GM10266 (cell line): ENCODE measurements at regions not wholly inside any gene's neighbourhood (a gene's known extent, or its start where the extent isn't known, plus 50 kb on each side); places are given as distances from the start of the nearest gene placed in this dataset.

ENCODE experiments used
- DNase-seq: peaks from one replicate; pipeline ENCODE4 v3.0.0; 2012; ENCODE audit errors: extremely low spot score
- TF ChIP-seq, protein P1 (sequence below): IDR thresholded peaks from 2 replicates; pipeline ENCODE4 v1.5.1; 2012; ENCODE audit warnings: mild to moderate bottlenecking, low read depth; ENCODE audit not compliant: control insufficient read depth, insufficient read depth; ENCODE audit errors: missing control alignments

DNA sequence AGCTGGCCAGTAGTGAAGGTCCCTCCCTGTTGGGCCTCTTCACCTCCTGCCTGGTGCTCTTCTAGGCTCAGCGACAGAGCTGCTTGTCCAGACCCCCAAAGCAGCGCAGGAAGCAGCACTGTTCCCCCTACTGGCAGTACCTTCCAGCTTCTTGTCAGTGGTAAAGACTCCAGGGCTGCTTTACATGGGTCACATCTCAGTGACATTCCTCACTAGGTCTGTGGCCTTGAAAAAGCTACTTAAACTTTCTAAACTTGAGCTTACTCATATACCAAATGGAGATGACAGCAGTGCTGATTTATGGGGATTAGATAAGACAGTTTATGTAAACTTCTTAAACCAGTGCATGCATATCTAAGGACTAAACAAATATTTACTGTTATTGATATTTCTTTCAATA, 117.3 kb downstream of the FAT4 start:
- DNase-seq: no peak
- TF ChIP-seq, protein P1, sequence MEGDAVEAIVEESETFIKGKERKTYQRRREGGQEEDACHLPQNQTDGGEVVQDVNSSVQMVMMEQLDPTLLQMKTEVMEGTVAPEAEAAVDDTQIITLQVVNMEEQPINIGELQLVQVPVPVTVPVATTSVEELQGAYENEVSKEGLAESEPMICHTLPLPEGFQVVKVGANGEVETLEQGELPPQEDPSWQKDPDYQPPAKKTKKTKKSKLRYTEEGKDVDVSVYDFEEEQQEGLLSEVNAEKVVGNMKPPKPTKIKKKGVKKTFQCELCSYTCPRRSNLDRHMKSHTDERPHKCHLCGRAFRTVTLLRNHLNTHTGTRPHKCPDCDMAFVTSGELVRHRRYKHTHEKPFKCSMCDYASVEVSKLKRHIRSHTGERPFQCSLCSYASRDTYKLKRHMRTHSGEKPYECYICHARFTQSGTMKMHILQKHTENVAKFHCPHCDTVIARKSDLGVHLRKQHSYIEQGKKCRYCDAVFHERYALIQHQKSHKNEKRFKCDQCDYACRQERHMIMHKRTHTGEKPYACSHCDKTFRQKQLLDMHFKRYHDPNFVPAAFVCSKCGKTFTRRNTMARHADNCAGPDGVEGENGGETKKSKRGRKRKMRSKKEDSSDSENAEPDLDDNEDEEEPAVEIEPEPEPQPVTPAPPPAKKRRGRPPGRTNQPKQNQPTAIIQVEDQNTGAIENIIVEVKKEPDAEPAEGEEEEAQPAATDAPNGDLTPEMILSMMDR: no peak

DNA sequence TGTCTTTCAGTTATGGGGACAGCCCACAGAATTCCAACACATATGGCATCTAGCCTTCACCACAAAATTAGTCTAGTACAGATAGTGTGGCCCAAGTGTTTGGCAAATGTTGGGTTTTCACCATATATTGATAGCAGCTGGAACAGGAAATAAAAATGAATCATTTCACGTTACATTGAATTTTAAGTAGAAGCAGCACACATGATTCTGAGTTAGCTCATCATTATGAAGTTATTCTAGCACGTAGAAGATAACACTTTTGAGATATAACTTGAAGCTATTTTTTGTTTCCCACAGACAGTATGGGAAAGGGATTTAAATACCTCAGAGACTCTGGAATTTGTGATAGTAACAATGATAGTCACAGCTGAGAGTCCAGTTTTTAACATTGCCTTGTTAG, 118.7 kb downstream of the FAT4 start:
- TF ChIP-seq, protein P1: no peak
- no peak for DNase-seq

DNA sequence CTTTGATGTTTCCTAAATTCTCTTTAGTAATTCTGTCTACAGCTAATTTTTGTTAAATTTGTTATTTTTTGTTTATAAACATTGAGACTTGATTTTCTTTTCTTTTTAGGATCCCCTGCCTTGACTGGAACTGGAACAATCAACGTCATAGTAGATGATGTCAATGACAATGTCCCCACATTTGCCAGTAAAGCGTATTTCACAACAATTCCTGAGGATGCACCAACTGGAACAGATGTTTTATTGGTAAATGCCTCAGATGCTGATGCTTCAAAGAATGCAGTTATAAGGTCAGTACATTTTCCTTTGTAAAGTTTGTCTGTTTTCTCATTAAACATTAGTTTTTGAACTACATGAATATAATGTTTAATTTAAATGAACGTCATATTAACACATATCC, 119.4 kb downstream of the FAT4 start:
- no peak for DNase-seq
- TF ChIP-seq, protein P1: no peak

DNA sequence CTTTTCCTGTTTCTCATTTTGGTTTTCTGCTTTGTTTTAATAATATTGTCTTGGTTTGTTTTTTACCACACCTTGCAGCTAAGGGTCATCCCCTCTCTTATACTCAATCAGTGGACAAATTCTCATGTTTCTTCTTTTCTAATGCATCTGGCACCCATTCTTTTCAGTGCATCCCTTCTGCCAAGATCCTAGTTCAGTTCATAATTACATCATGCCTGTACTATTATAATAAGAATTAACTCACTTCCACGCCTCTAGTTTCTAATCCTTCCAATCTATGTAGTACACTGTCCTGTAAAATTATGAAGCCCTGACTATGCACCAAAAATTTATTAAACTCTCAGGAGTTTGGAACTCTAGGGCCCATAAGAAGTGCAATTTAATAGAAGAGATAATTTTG, 126.1 kb downstream of the FAT4 start:
- TF ChIP-seq, protein P1: no peak
- no peak for DNase-seq

DNA sequence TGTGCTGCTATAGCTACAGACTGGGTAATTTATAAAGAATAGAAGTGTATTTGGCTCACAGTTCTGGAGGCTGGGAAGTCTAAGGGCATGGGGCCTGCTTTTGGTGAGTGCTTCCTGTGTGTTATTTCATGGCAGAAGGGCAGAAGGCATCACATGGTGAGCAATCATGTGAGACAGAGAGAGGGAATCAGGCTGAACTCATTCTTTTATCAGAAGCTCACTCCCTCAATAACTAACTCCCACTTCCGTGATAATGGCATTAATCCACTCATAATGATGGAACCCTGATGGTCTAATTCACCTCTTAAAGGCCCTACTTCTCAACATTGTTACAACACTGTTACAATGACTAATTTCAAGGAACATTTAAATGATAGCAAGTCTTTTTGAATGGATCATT, 129.4 kb downstream of the FAT4 start:
- no peak for DNase-seq
- TF ChIP-seq, protein P1: no peak

DNA sequence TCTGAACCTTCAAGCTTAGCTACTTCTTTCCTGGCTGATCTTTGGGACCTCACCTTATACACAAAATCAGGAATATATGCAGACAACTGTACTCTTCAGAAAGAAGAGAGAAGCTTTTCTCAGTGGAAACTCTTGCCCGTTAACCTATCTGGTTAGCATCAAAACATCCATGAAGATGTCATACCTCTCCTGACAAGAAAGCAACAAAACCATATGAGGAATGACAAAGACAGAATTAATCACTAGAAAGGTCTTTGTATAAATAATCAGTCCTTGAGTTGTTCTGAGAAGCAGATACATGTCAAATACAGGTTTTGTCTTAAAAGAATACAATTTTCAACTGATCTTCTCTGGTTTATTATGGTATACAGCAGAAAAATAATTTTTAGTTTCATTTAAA, 130.8 kb downstream of the FAT4 start:
- TF ChIP-seq, protein P1: no peak
- no peak for DNase-seq

DNA sequence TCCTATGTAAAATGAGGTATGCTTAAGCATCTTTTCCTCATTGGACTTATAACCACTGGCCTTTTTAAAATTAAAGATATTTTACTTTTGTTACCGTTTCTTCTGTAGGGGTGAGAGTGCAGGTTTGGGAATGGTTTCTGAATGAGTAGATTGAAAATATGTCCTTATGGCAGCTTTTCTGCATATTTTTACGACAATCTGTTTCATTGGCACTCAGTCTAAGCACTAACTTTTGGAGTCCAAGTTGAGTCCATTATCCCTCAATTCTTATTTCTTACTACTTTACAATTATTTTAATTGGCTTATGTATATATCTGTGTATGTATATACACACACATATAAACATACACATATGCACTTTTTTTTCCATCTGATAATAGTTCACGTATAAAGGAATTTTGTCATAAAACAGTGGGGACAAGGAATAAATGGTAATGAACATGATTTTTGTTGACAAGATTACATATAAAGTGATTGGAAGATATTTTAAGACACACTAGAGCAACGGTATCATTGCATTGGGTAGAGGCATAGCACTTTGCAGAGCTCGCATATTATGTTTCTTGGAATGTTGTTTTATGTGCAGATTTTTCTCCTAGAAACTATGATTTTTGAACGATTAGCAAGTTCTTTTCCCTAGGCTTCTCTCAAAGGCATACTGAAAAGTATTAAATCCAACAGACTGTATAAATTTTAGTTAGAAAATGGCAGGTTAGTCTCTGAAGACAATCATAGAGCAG, 133.0 kb downstream of the FAT4 start:
- no peak for DNase-seq
- TF ChIP-seq, protein P1: no peak
